Frontal cortex (tissue), 3 donors: ENCODE measurements at regions not wholly inside any gene's neighbourhood (a gene's known extent, or its start where the extent isn't known, plus 50 kb on each side); places are given as distances from the start of the nearest gene placed in this dataset.

Experiments used
- DNase-seq, 2 donors: peaks; one replicate each; pipeline ENCODE4 v3.0.0; 2012; ENCODE audit warnings: low spot score in 2 of 2
- FAIRE-seq: peaks from 2 replicates; lab custom pipeline; 2012; peaks lifted over from hg19 to GRCh38; lab: Jason Lieb, UNC
- donor health status: control.
- donor health status: control.
- donor health status: control.

GRCh38 chr18:76137216-76137615 lies 357.8 kb downstream of the ZNF516 start:
- DNase-seq: no peak
- no peak for FAIRE-seq

GRCh38 chr18:76136701-76137100 lies 358.3 kb downstream of the ZNF516 start:
- no peak for DNase-seq
- FAIRE-seq: no peak

GRCh38 chr18:76134628-76135027 lies 360.4 kb downstream of the ZNF516 start:
- FAIRE-seq (no peak), DNase-seq (no peak)

GRCh38 chr18:76133873-76134272 lies 361.2 kb downstream of the ZNF516 start:
- FAIRE-seq: no peak
- DNase-seq: no peak

GRCh38 chr18:76131738-76132137 lies 363.3 kb downstream of the ZNF516 start:
- DNase-seq: no peak
- FAIRE-seq: no peak

GRCh38 chr18:76130845-76131244 lies 364.2 kb downstream of the ZNF516 start:
- FAIRE-seq (no peak), DNase-seq (no peak)

GRCh38 chr18:76126327-76126726 lies 368.7 kb downstream of the ZNF516 start:
- FAIRE-seq: no peak
- DNase-seq: no peak

- no peak for FAIRE-seq
- no peak for DNase-seq
These were observed 374.0 kb downstream of the ZNF516 start for GRCh38 chr18:76121011-76121410.

GRCh38 chr18:76115580-76115979 lies 379.5 kb downstream of the ZNF516 start:
- no peak for DNase-seq
- no peak for FAIRE-seq

- DNase-seq (no peak), FAIRE-seq (no peak)
These were observed 381.9 kb downstream of the ZNF516 start for GRCh38 chr18:76113101-76113500.

GRCh38 chr18:76102626-76103025 lies 392.4 kb downstream of the ZNF516 start:
- FAIRE-seq (no peak), DNase-seq (no peak)

GRCh38 chr18:76102156-76102555 lies 392.9 kb downstream of the ZNF516 start:
- DNase-seq (no peak), FAIRE-seq (no peak)

GRCh38 chr18:76099931-76100457 lies 395.0 kb downstream of the ZNF516 start:
- DNase-seq (no peak), FAIRE-seq (no peak)

- DNase-seq: peak in 1 of 2 donors; percentile 12
- FAIRE-seq: no peak
These were observed 396.2 kb downstream of the ZNF516 start for GRCh38 chr18:76098674-76099411.

- FAIRE-seq (no peak), DNase-seq (no peak)
These were observed 413.5 kb downstream of the ZNF516 start for GRCh38 chr18:76081536-76081935.

- DNase-seq: no peak
- FAIRE-seq: no peak
These were observed 414.6 kb downstream of the ZNF516 start for GRCh38 chr18:76080430-76080829.

GRCh38 chr18:76075777-76076176 lies 419.3 kb downstream of the ZNF516 start:
- no peak for FAIRE-seq
- DNase-seq: no peak

GRCh38 chr18:76064998-76065397 lies 430.0 kb downstream of the ZNF516 start:
- DNase-seq: no peak
- no peak for FAIRE-seq

- no peak for DNase-seq
- no peak for FAIRE-seq
These were observed 436.9 kb downstream of the ZNF516 start for GRCh38 chr18:76058146-76058545.

- FAIRE-seq: no peak
- no peak for DNase-seq
These were observed 437.7 kb downstream of the ZNF516 start for GRCh38 chr18:76057386-76057785.

GRCh38 chr18:76056471-76057110 lies 438.5 kb downstream of the ZNF516 start:
- no peak for DNase-seq
- no peak for FAIRE-seq
